GM18867 (cell line): ENCODE measurements at regions not wholly inside any gene's neighbourhood (a gene's known extent, or its start where the extent isn't known, plus 50 kb on each side); places are given as distances from the start of the nearest gene placed in this dataset.
A peak's percentile ranks its signal among the peaks of the same experiment; 100 is the strongest.
"Not testable (repeated sequence)": the region's sequence is repeated elsewhere in the genome, so short reads cannot be mapped to it uniquely, and the experiment has no call there.

Experiments
- ATAC-seq: cut with Tn5 transposase; IDR thresholded peaks from one replicate; pipeline ENCODE4 v1.9.1; 2021; ENCODE audit warnings: mild to moderate bottlenecking, moderate library complexity; ENCODE audit not compliant: unreplicated experiment

DNA sequence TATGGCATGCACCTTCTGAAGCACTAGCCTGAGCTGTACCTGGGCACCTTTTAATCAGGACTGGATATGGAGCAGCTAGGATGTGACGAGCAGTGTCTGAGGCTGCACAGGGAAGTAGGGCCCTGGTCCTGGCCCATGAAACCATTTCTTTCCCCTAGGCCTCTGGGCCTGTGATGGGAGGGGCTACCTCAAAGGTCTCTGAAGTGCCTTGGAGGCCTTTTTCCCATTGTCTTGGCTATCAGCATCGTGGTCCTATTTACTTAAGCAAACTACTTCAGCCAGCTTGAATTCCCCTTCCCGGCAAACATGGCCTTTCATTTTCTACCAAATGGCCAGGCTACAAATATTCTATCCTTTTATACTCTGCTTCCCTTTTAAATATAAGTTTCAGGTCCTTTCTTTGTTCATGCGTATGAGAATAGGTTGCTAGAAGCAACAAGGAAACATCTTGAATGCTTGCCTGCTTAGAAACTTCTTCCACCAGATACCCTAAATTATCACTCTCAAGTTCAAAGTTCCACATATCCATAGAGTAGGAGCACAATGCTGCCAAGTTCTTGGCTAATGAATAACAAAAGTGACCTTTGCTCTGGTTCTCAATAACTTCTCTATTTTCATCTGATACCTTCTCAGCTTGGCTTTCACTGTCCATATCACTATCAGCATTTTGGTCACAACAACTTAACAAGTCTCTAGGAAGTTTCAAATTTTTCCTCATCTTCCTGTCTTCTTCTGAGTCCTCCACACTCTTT, 673.1 kb downstream of the HTR1B start:
- no peak for ATAC-seq

DNA sequence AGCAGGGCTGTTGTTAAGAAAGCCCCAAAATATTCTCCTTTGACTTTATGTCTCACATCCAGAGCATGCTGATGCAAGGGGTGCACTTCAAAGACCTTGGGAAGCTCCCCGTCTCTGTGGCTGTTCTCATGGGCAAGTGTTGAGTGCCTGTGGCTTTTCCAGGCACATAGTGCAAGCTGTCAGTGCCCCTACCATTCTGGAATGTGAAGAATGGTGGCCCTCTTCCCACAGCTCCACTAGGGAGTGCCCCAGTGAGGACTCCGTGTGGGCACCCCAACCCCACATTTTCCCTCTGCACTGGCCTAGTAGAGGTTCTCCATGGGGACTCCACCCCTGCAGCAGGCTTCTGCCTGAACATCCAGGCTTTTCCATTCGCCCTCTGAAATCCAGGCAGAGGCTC, 673.7 kb downstream of the HTR1B start:
- ATAC-seq = no peak

DNA sequence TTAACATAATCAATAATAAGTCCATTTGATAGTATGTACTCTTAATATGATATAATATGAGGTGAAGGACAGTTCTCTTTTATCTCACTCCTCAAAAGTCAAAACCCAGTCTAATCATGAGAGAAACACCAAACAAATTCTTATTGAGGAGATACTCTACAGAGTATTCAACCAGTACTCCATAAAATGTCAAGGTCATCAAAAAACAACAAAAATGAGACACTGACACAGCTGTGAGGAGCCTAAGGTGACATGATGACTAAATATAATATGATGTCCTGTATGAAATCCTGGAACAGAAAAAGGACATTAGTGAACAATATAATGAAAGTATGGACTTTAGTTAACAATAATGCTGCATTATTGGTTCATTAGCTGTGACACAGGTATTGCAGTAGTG, 675.1 kb downstream of the HTR1B start:
- no peak for ATAC-seq

DNA sequence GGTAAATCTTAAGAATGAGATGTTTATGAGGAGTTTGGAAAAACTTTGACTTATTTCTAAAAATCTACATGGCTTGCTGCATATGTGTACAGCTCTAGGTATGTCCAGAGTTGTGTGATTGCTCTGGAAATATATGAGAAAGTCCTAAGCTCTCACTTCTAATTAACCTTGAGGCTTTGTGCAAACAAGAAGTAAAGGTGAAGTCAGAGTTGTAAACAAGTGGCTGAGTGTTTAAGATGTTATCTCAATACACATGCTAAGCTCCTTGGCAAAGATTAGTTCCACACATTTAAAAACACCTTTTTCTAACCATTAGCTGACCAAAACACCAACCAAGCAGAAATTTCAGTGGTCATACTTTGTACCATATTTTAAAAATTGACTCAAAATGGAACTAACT, 684.2 kb downstream of the HTR1B start:
- ATAC-seq = peak; percentile 75

DNA sequence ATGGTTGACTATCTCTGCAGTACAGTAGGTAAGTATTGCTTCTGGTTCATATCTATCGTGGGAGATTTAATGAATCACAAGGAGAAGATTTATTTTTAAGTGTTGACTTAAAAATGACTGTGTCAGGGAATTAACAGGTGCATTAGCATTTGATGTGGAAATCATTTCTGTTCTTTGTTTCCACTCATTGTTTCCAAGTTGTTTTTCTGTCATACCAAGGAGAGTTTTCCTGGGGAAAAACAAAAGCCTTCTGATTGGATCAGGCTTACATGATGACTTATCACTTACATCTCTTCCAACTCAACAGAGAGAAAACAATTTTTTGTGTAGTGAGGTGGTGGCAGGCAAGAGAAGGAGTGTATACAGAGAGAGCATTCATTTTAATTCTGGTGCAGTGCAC, 686.4 kb downstream of the HTR1B start:
- ATAC-seq = no peak

DNA sequence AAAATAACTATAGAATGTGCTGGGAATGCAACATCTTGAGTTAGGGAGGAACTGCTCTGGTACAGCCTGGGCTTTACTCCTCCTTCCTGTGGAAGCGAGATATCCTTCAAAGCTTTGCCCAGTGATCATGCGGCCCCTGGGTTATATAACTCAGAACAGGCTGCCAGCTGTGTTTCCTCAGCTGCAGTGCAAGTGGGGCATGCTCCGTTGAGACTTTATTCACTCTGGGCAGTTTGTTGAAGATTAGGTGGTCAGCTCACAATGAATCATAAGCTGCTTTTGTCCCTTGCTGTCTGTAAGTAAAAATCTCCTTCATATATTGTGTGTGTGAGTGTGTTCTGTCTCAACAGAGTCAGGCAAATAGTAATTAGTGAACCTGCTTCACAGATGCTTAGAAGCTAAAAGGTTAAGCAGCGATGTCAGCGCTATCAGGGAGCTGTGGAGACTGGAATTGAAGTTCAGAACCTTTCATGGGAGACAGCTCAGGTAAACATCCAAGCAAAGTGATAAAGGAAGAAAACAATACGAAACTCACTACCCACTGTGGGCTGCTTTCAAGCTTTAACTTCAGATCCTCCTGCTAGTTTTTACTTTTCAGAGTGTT, 688.4 kb downstream of the HTR1B start:
- no peak for ATAC-seq

DNA sequence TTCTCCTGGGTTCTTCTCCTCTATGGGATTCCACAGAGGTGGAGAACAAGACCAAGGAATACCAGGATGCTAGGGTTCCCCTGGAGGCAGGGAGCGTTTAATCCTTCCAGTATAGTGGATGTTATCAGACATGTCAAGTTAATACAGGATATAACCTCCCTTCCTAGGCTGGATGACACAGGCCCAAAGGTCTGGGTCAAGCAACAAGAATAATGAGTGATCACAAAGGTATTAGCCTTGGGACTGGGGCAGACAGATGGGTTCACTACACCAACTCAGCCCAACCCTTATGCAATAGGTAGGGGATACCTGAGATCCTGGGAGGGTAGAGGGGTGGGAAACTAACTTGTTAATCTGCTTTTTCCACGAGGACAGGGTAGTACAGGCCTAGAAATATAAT, 690.3 kb downstream of the HTR1B start:
- ATAC-seq = no peak

DNA sequence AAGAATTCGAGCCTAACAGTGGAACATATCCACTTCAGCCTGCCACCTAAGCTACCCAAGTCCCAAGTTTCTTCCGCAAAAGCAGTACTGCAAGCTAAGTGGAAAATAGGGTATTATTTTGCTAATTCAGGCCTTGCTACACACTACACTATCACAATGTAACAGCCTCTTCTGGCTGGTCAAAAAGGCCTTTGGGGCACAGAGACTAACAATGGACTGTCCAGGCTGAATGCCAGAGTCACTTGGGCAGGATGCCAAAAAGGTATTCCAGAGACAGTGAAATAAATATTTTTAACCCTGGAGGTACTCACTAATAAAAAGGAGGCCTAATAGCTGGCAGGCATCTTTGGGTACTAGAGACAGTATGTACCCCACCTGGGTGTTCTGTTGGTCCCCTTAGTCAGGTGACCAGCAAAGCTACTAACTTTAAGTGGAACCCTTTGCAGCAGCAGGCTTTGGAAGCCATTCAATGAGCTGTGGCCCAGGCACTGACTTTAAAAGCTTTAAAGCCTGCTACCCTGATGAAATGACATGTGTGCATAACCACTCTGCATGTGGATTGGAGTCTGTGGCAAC, 692.1 kb downstream of the HTR1B start:
- no peak for ATAC-seq

DNA sequence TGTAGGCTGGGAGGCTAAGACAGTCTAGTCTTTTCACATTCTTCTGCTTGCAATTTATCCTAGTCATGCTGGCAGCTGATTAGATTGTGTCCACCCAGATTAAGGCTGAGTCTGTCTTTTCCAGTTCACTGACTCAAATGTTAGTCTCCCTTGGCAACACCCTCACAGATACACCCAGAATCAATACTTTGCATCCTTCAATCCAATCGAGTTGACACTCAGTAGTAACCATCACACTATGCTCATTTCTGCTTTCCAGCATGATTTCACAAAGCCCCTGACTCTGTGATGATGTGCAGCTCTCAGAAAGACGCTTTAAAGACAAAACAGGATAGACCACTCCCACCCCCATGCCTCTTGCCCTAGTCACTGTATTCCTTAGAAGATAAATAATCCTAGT, 693.0 kb downstream of the HTR1B start:
- no peak for ATAC-seq

DNA sequence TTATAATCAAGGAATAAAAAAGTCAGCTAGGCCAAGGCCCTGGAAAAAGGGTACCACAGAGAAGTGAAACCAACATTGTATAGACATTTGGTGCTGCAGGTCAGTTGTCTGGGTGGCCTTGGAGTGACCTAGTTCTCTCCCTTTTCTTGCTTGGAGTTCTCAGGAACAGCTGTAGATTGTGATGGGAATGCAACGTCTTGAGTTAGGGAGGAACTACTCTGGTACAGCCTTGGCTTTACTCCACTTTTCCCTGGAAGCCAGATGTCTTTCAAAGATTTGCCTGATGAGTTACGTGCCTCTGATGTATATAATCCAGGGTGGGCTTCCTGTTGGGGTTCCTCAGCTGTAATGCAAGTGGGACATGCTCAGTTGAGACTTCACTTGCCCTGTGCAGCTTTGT, 694.7 kb downstream of the HTR1B start:
- ATAC-seq = no peak

DNA sequence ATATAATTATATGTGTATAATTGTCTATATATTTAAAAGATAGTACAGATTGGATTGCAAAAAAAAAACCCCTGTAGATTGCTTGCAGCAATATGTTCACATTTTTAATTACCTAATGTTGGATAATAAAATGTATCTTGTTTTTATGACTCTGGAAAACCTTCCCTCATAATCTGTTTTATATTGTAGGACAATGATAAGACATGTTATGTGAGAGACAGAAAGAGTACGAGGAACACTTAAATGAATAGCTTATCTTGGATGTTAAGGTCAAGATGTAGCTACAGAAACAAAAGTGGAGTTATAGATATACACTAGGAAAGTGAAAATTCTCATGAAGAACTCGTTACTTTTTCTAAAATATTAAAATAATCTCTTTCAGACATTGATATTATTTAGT, 691.6 kb upstream of the IMPG1 start:
- ATAC-seq = no peak

DNA sequence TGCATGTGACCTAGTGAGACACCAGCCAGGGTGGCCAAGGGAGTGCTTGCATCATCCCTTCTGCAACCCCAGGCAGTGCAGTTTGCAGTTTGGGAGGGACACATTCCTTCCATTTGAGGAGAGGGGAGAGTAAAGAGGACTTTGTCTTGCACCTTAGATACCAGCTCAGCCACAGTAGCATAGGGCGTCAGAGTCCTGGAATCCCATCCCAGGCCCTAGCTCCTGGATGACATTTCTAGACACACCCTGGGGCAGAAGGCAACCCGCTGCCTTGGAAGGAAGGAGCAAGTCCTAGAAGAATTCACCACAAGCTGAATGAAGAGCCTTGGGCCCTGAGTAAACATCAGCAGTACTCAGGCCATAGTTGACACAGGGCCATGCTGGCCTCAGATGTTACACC, 680.4 kb upstream of the IMPG1 start:
- ATAC-seq = no peak

DNA sequence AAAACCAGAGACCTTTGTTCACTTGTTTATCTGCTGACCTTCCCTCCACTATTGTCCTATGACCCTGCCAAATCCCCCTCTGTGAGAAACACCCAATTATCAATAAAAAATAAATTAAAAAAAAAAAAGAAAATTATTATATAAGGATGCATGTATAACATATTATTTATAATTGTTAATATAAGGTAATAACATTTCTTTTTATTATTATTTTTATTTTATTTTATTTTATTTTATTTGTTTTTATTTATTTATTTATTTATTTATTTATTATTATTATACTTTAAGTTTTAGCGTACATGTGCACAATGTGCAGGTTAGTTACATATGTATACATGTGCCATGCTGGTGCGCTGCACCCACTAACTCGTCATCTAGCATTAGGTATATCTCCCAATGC, 672.9 kb upstream of the IMPG1 start:
- ATAC-seq = not testable (repeated sequence)

DNA sequence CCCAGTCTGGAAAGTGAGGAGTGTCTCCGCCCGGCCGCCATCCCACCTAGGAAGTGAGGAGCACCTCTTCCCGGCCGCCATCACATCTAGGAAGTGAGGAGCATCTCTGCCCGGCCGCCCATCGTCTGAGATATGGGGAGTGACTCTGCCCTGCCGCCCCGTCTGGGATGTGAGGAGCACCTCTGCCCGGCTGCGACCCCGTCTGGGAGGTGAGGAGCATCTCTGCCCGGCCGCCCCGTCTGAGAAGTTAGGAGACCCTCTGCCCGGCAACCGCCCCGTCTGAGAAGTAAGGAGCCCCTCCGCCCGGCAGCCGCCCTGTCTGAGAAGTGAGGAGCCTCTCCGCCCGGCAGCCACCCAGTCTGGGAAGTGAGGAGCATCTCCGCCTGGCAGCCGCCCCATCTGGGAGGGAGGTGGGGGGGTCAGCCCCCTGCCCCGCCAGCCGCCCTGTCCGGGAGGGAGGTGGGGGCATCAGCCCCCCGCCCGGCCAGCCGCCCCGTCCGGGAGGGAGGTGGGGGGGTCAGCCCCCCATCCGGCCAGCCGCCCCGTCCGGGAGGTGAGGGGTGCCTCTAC, 671.8 kb upstream of the IMPG1 start:
- ATAC-seq = not testable (repeated sequence)

DNA sequence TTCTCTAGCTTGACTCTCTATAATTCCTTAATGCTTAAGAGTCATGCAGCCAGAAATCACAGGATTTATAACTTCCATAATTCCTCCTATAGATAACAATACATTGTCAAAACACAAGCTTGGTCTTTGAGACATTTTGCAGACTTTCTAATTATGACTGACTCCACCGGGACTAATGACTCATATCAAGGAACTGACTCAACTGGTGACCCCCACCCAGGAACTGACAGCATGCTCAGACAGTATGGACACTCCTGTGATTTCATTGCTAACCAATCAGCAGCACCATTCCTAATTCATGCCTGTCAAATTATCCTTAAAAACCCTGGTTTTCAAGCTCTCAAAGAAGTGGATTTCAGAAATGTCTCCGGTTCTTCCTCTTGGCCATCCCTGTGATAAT, 670.5 kb upstream of the IMPG1 start:
- ATAC-seq = no peak

DNA sequence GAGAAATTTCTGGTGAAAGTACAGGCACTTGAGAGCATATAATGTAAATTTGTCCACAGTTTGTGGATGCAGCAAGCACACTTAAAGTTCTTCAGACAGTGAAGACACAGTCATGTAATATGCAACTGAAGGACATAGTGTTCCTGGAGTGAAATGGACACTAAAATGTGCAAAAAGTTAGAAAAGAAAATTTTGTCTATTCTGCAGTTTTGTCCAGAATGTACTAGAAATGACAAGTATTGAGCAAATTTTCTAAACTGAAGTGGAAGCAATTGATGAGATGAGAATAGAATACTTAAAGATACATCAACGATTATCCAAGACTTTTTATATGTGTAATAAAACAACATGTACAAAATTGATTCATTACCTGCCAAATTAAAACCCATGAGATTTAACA, 647.0 kb upstream of the IMPG1 start:
- ATAC-seq = no peak

DNA sequence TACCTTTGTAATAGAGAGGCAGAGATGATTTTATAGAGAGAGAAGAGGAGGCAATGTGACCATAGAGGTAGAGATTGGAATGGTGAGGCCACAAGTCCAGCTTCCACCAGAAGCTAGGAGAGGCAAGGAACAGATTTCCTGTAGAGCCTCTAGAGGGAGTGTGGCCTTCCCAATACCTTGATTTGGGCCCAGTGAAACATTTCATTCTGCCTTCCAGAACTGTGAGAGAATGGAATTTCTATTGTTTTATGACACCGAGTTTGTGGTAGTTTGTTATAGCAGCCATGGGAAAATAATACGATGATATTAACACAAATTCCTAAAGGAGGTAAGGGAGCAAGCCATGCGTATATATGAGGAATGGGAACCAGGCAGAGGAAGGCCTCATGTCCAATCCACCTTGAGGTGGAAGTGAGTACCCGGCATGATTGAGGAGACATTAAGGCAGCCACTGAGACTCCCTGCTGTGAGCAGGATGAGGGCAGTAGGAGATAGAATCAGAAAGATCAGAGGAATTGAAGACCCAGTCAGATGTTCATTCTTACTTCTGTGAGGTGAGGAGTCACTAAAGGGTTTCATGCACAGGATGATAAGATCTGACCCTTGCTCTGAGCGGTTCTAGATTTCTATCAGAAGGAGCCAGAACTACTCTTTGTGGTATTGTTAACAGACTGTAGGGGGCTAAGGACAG, 636.3 kb upstream of the IMPG1 start:
- no peak for ATAC-seq

DNA sequence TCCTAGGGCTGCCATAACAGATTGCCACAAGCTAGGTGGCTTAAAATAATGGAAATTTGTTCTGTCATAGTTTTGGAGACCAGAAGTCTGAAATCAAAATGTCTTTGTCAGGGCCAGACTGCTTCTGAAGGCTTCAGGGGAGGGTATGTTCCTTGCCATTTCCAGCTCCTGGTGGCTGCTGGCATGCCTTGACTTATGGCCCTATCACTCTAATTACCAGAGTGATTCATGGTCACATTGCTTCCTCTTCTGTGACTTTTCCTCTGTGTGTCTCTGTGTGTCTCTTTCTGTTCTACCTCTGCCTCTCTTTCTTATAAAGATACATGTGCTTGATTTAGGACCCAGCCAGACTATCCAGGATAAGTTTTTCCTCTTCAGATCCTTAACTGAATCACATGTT, 635.2 kb upstream of the IMPG1 start:
- no peak for ATAC-seq

DNA sequence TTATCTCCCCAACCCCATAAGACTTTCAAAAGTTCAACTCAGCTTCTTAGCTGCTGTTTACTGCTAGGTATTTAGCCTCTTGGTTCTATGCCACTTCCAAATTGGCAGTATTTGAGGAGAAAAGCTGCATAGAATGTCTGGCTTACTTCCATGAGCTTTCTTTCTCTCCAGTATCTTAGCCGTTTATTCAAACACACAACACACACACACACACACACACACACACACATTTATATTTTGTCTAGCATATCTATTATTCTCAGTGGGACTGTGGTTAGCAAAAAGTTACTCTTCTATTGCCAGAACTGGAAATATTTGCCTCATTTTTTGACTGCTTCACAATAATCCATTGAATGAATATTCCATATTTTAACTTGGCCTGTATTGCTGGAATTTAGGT, 634.2 kb upstream of the IMPG1 start:
- ATAC-seq = no peak

DNA sequence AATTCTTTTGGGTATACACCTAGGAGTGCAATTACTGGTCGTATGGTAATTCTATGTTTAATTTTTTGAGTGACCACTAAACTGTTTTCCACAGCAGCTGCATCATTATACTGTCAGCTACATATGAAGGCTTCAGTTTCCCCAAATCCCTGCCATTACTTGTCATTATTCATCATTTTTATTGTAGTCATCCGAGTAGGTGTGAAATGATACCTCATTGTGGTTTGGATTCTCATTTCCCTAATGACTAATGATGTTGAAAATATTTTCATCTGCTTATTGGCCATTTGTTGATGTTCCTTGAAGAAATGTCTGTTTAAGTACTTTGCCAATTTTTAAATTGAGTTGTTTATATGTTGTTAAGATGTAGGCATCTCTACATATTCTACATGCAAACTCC, 633.6 kb upstream of the IMPG1 start:
- ATAC-seq = no peak

DNA sequence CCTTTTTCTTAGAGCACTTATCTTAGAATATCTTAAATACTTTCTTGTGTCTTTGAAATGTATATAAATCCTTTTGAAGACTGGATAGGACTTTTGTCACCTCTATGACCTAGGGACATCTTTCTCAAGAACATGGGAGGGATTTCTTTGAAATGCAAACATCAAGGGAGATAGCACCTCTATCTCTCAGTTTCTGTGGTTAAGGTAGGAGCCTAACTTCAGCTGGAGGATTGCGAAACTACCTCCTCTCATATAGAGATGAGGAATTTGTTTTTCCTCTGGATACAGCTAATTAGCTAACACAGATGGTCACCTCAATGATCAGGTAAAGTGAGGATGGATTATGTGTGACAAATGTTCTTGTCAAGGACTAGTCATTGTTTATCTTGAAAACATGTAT, 631.3 kb upstream of the IMPG1 start:
- no peak for ATAC-seq

DNA sequence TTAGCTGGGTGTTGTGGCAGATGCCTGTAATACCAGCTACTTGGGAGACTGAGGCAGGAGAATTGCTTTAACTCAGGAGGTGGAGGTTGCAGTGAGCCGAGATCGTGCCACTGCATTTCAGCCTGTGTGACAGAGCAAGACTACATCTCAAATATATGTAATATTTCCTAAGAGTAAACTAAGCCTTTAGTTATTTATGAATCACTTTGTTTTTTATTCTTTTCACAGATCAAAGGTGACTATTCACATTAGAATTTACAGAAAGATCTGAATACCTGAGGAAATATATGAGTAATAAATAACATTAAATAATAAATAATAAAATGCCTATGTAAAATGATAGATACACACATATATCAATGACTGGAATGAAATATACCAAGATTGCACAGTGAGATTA, 630.8 kb upstream of the IMPG1 start:
- ATAC-seq = no peak
